GM23338 (cell line): ENCODE measurements at regions not wholly inside any gene's neighbourhood (a gene's known extent, or its start where the extent isn't known, plus 50 kb on each side); places are given as distances from the start of the nearest gene placed in this dataset.

Source experiments
- ATAC-seq: fragments of 200-7000 bp; cut with Tn5 transposase; 3 replicates; pipeline ENCODE4 v1.9.1; 2020
- DNase-seq: peaks from one replicate; pipeline ENCODE4 v3.0.0-alpha.2; 2015; ENCODE audit warnings: low spot score
- H2AFZ ChIP-seq: fragments of 200-600 bp; sonication (generic); 2 replicates; pipeline ENCODE4 v1.8.0; 2016; ENCODE audit warnings: antibody characterized with exemption, mild to moderate bottlenecking, moderate library complexity
- H3F3A ChIP-seq: fragments of 200-600 bp; sonication (generic); replicated peaks from 2 replicates; pipeline ENCODE4 v1.8.0; 2017; ENCODE audit warnings: antibody characterized with exemption, mixed run types, low read depth
- H3K27ac ChIP-seq: fragments of 200-600 bp; sonication (generic); 2 replicates; pipeline ENCODE4 v1.6.1; 2016; ENCODE audit warnings: low read depth
- H3K27me3 ChIP-seq: fragments of 200-600 bp; sonication (generic); 2 replicates; pipeline ENCODE4 v1.8.0; 2016; ENCODE audit warnings: mild to moderate bottlenecking, mixed run types, moderate library complexity; ENCODE audit not compliant: insufficient read depth
- H3K36me3 ChIP-seq: fragments of 200-600 bp; sonication (generic); 2 replicates; pipeline ENCODE4 v1.8.0; 2016; ENCODE audit warnings: mild to moderate bottlenecking; ENCODE audit not compliant: insufficient read depth
- H3K4me1 ChIP-seq: fragments of 200-600 bp; sonication (generic); 2 replicates; pipeline ENCODE4 v1.8.0; 2016; ENCODE audit warnings: mild to moderate bottlenecking, moderate library complexity; ENCODE audit not compliant: insufficient read depth
- H3K4me2 ChIP-seq: fragments of 200-600 bp; sonication (generic); 2 replicates; pipeline ENCODE4 v1.7.1; 2017; ENCODE audit warnings: mixed run types
- H3K4me3 ChIP-seq: fragments of 200-600 bp; sonication (generic); 2 replicates; pipeline ENCODE4 v1.6.1; 2016; ENCODE audit warnings: mixed run types
- H3K79me2 ChIP-seq: fragments of 200-600 bp; sonication (generic); replicated peaks from 2 replicates; pipeline ENCODE4 v1.8.0; 2017; ENCODE audit warnings: mild to moderate bottlenecking; ENCODE audit not compliant: insufficient read depth
- H3K9me2 ChIP-seq: fragments of 200-600 bp; sonication (generic); 2 replicates; pipeline ENCODE4 v1.8.0; 2017; ENCODE audit not compliant: insufficient read depth
- H4K20me1 ChIP-seq: fragments of 200-600 bp; sonication (generic); replicated peaks from 2 replicates; pipeline ENCODE4 v1.8.0; 2017; ENCODE audit warnings: mild to moderate bottlenecking; ENCODE audit not compliant: insufficient read depth
- H3K27ac Mint-ChIP-seq: 2 replicates; pipeline ENCODE4 v1.8.0; 2020; ENCODE audit warnings: inconsistent platforms, mild to moderate bottlenecking, moderate library complexity, mixed read lengths
- H3K27me3 Mint-ChIP-seq: 3 replicates; pipeline ENCODE4 v1.8.0; 2022; ENCODE audit warnings: low read depth, mild to moderate bottlenecking, moderate library complexity, mixed read lengths, inconsistent platforms; ENCODE audit not compliant: insufficient read depth, poor library complexity
- H3K36me3 Mint-ChIP-seq: 3 replicates; pipeline ENCODE4 v1.8.0; 2021; ENCODE audit warnings: low read depth, mild to moderate bottlenecking, inconsistent platforms, moderate library complexity, mixed read lengths
- H3K4me1 Mint-ChIP-seq: 3 replicates; pipeline ENCODE4 v1.8.0; 2020; ENCODE audit warnings: mild to moderate bottlenecking, inconsistent platforms, mixed read lengths
- H3K4me3 Mint-ChIP-seq: 3 replicates; pipeline ENCODE4 v1.8.0; 2021; ENCODE audit warnings: moderate library complexity, mild to moderate bottlenecking, inconsistent platforms, mixed read lengths
- H3K9me3 Mint-ChIP-seq: 3 replicates; pipeline ENCODE4 v1.8.0; 2020; ENCODE audit warnings: moderate library complexity, mild to moderate bottlenecking, inconsistent platforms, mixed read lengths
- CTCF ChIP-seq, 2 experiments: fragments of 200-600 bp in 1 of 2; sonication (generic) in 1 of 2; conservative IDR thresholded peaks; 2 replicates each; pipeline versions ENCODE4 v1.5.1 to v1.6.1; 2016 to 2017; ENCODE audit warnings: antibody characterized with exemption in 2 of 2, low read depth in 2 of 2, mild to moderate bottlenecking in 2 of 2, moderate library complexity in 1 of 2
- EZH2 ChIP-seq: fragments of 200-600 bp; sonication (generic); IDR thresholded peaks from one replicate; pipeline ENCODE4 v1.8.0; 2017; ENCODE audit warnings: antibody characterized with exemption, mild to moderate bottlenecking, low read depth; ENCODE audit not compliant: unreplicated experiment
- NANOG ChIP-seq: IDR thresholded peaks from 2 replicates; pipeline ENCODE4 v1.6.1; 2016; ENCODE audit warnings: antibody characterized with exemption, borderline replicate concordance
- POLR2AphosphoS5 ChIP-seq: IDR thresholded peaks from 2 replicates; pipeline ENCODE4 v1.6.1; 2016; ENCODE audit warnings: antibody characterized with exemption, low read depth
- STAT1 ChIP-seq: IDR thresholded peaks from one replicate; pipeline ENCODE4 v1.6.1; 2016; ENCODE audit warnings: antibody characterized with exemption; ENCODE audit not compliant: unreplicated experiment
- ZNF114 ChIP-seq: fragments of 250-450 bp; sonication (Bioruptor Pico); IDR thresholded peaks from 2 replicates; pipeline ENCODE4 v1.5.0; 2020; ENCODE audit warnings: mild to moderate bottlenecking, moderate library complexity
- ZNF331 ChIP-seq: fragments of 250-450 bp; sonication (Bioruptor Pico); IDR thresholded peaks from 2 replicates; pipeline ENCODE4 v1.5.0; 2020; ENCODE audit warnings: low read depth, mild to moderate bottlenecking, moderate library complexity
- ZNF462 ChIP-seq: fragments of 250-450 bp; sonication (Bioruptor Pico); IDR thresholded peaks from 2 replicates; pipeline ENCODE4 v1.5.0; 2020; ENCODE audit warnings: mild to moderate bottlenecking, moderate library complexity

- no peak for TF ChIP-seq ZNF462 (CRISPR knock-in tag)
- no peak for TF ChIP-seq ZNF114 (CRISPR knock-in tag)
Measured at GRCh38 chr2:2892892-2893291, 484.7 kb downstream of the EIPR1 start (continued).

- no peak overlapping the region for H3K4me3 Mint-ChIP-seq
- no peaks in the 10 kb centered on the region for H4K20me1 ChIP-seq
- H3K79me2 ChIP-seq = no peaks in the 10 kb centered on the region
- no peaks in the 10 kb centered on the region for H3K4me1 Mint-ChIP-seq
- no peaks in the 10 kb centered on the region for H3K9me2 ChIP-seq
- no peaks in the 10 kb centered on the region for H3K4me1 ChIP-seq
- no peaks in the 10 kb centered on the region for H3F3A ChIP-seq
- H3K4me3 ChIP-seq = no peak overlapping the region
- H3K9me3 Mint-ChIP-seq = no peaks in the 10 kb centered on the region
- H3K27ac Mint-ChIP-seq = no peak overlapping the region
- DNase-seq = no peak
- H3K36me3 Mint-ChIP-seq = peaks cover 3% of the 10 kb centered on the region; the same call in 1 of the 3 replicates
- H3K4me2 ChIP-seq = no peak overlapping the region
- ATAC-seq = no peak
- no peak overlapping the region for H3K27ac ChIP-seq
- peaks cover 2% of the 10 kb centered on the region for H3K27me3 Mint-ChIP-seq
- no peaks in the 10 kb centered on the region for H3K27me3 ChIP-seq
- H2AFZ ChIP-seq = no peak overlapping the region
- H3K36me3 ChIP-seq = no peaks in the 10 kb centered on the region
- TF ChIP-seq CTCF (conservative IDR thresholded peaks at IDR 0.05; ENCODE audit: low read depth in 2 of 2) (no peak), POLR2AphosphoS5 (no peak), EZH2 (no peak), ZNF331 (CRISPR knock-in tag) (no peak), NANOG (no peak), STAT1 (no peak)
Measured at GRCh38 chr2:2892378-2892777, 485.2 kb downstream of the EIPR1 start.
